ENCODE measurements at regions not wholly inside any gene's neighbourhood (a gene's known extent, or its start where the extent isn't known, plus 50 kb on each side); places are given as distances from the start of the nearest gene placed in this dataset.

DNA sequence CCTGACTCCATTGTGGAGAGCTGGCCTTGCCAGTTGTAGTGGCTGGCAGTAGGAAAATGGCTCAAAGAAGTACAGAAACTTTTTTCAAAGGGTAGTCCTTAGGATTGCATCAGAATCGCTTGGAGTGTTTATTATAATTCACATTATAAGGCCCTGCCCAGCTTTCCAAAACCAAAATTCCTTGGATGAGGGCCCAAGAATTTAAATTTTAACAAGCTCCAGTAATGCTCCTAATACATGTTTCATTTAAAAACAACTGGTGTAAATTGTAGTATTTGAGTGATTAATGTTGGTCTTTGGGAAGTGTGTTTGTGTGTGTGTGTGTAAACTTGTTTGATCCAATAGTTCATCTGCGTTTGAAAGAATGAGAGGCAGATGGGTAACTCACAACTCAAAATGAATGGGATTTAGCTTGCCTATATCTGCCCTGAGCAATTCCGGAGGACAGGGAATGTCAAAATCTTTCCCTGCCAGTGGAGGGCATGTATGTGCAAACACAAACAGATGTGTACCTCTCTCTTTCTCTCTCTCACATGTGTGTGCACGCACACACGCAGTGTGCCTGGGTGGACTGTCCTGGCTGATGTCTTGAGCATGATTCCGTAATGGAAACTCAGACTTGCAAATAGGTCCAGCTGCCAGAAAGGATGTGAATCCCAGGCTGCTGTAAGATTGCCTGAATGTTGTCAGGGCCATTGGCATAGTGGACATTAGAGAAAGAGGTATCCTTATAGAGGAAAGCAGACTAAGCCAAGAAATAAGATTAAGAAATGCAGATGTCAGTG, 293.1 kb downstream of the LMX1A start:
- Histone ChIP-seq H3K4me1 (ENCODE audit: control insufficient read depth in 1 of 2, low read depth in 2 of 2) (no peaks in the 10 kb centered on the region), H3K27ac (no peak overlapping the region), H3K36me3 (no peaks in the 10 kb centered on the region), H3K9me3 (no peaks in the 10 kb centered on the region), H3K4me3 (no peak overlapping the region), H3K27me3 (replicated peaks; ENCODE audit: insufficient read depth) (no peaks in the 10 kb centered on the region)
- no peak for ATAC-seq (ENCODE audit: insufficient number of reproducible peaks, low FRiP score, low read depth)
- DNase-seq (ENCODE audit: low spot score), result no peak
- no peak for TF ChIP-seq CTCF (IDR thresholded peaks at IDR 0.05)

DNA sequence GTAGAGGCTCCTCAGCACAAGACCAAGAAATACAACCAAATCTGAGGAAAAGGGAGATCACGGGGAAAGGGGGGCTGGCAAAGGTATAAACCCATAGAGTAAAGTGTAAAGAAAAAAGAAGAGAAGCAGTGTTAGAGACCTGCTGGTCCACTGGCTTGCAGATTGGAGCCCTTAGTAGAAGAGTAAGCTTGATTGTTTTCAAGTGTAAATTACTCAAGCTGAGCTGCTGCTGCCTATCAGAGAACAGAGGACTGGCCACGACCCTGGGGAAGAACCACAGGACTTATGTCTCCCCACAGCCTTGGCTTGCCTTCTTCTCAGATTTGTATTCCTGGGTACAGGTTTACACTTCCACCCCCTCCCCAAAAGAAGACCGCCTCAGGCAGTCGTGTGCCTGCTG, 294.2 kb downstream of the LMX1A start:
- ATAC-seq (ENCODE audit: insufficient number of reproducible peaks, low FRiP score, low read depth) (no peak), DNase-seq (ENCODE audit: low spot score) (no peak)
- no peak overlapping the region for H3K4me3 ChIP-seq
- no peaks in the 10 kb centered on the region for H3K27me3 ChIP-seq (replicated peaks; ENCODE audit: insufficient read depth)
- no peaks in the 10 kb centered on the region for H3K36me3 ChIP-seq
- H3K27ac ChIP-seq, result no peak overlapping the region
- no peak for TF ChIP-seq CTCF (IDR thresholded peaks at IDR 0.05)
- H3K9me3 ChIP-seq, result no peaks in the 10 kb centered on the region
- H3K4me1 ChIP-seq (ENCODE audit: control insufficient read depth in 1 of 2, low read depth in 2 of 2), result no peaks in the 10 kb centered on the region

- ATAC-seq (ENCODE audit: insufficient number of reproducible peaks, low FRiP score, low read depth) (no peak), DNase-seq (ENCODE audit: low spot score) (no peak)
- Histone ChIP-seq H3K4me3 (no peak overlapping the region), H3K4me1 (ENCODE audit: control insufficient read depth in 1 of 2, low read depth in 2 of 2) (no peaks in the 10 kb centered on the region), H3K9me3 (no peaks in the 10 kb centered on the region), H3K36me3 (no peaks in the 10 kb centered on the region), H3K27me3 (replicated peaks; ENCODE audit: insufficient read depth) (no peaks in the 10 kb centered on the region), H3K27ac (no peak overlapping the region)
- no peak for TF ChIP-seq CTCF (IDR thresholded peaks at IDR 0.05)
These were observed 296.2 kb downstream of the LMX1A start for GRCh38 chr1:165060285-165060793.

DNA sequence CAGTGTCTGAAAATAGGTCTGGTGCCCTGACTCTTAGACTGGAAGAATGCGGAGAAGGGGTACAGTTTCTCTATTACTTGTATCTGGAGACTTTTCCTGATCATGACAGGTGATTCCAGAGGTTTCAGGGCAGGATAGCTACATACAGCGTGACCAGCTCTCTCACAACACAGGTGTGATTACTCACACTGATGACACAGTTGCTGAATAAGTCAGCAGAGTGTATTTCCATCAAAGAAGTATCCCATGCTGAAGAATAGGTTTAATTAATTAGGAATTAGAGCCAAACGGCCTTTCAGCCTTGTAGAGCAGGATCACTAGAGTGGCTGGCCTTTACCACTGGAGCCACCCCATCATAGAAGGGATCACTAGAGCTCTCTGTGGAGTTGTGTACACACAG, 298.6 kb downstream of the LMX1A start:
- TF ChIP-seq CTCF (IDR thresholded peaks at IDR 0.05), result no peak
- Histone ChIP-seq H3K27me3 (replicated peaks; ENCODE audit: insufficient read depth) (no peaks in the 10 kb centered on the region), H3K4me1 (ENCODE audit: control insufficient read depth in 1 of 2, low read depth in 2 of 2) (no peaks in the 10 kb centered on the region), H3K36me3 (no peaks in the 10 kb centered on the region), H3K9me3 (no peaks in the 10 kb centered on the region), H3K27ac (no peak overlapping the region), H3K4me3 (no peak overlapping the region)
- no peak for ATAC-seq (ENCODE audit: insufficient number of reproducible peaks, low FRiP score, low read depth)
- no peak for DNase-seq (ENCODE audit: low spot score)

DNA sequence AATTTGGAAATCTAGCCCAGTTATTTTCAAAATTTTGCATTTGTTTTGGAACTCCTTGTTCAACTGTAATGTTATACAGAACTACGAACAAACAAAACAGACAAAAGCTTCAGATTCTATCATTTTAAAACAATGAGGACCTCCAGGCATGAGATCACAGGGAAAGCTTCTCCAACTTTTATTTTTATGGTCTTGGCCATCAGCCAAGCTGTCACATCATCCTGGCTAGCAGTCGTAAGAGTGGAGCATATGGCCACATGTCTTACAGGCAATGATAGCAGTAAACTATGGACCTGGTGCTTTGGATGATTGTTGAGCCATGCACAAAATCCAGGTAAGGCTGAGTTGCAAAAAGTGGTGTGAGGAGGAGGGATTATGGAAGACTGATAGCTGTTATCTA, 299.6 kb downstream of the LMX1A start:
- no peaks in the 10 kb centered on the region for H3K36me3 ChIP-seq
- ATAC-seq (ENCODE audit: insufficient number of reproducible peaks, low FRiP score, low read depth) (no peak), DNase-seq (ENCODE audit: low spot score) (no peak)
- H3K27me3 ChIP-seq (replicated peaks; ENCODE audit: insufficient read depth), result no peaks in the 10 kb centered on the region
- TF ChIP-seq CTCF (IDR thresholded peaks at IDR 0.05), result no peak
- H3K27ac ChIP-seq, result no peak overlapping the region
- no peaks in the 10 kb centered on the region for H3K9me3 ChIP-seq
- H3K4me1 ChIP-seq (ENCODE audit: control insufficient read depth in 1 of 2, low read depth in 2 of 2), result no peaks in the 10 kb centered on the region
- no peak overlapping the region for H3K4me3 ChIP-seq

Data from thoracic aorta (tissue), 2 donors.